HepG2 (cell line): ENCODE measurements at regions not wholly inside any gene's neighbourhood (a gene's known extent, or its start where the extent isn't known, plus 50 kb on each side); places are given as distances from the start of the nearest gene placed in this dataset.

ENCODE experiments used
- ATAC-seq: fragments of 200-7000 bp; cut with Tn5 transposase; 3 replicates; pipeline ENCODE4 v1.9.1; 2020; ENCODE audit warnings: mild to moderate bottlenecking, moderate library complexity
- BruUV-seq: library from RNA; stranded (reverse); fragments of 400-500 nt; replicated peaks from 2 replicates; lab custom pipeline; 2021; lab: Mats Ljungman, UMichigan
- CTCF ChIA-PET: fragments of 300-600 bp; formaldehyde crosslinking; extraction: SDS; loops from one replicate; lab custom pipeline; 2021; ENCODE audit warnings: low total read pairs, inconsistent platforms, low intra/inter-chr PET ratio; lab: Yijun Ruan, JAX
- POLR2A ChIA-PET: fragments of 350-600 bp; sonication (Branson Sonifier 250); formaldehyde crosslinking; loops from one replicate; lab custom pipeline; 2020; ENCODE audit warnings: antibody characterized with exemption, inconsistent platforms; lab: Yijun Ruan, JAX
- DNase-seq: peaks from one replicate; pipeline ENCODE4 v3.0.0-alpha.2; 2015; ENCODE audit warnings: low spot score
- FAIRE-seq: peaks from 3 replicates; lab custom pipeline; 2011; peaks lifted over from hg19 to GRCh38; lab: Jason Lieb, UNC
- H2AFZ ChIP-seq: one replicate; pipeline ENCODE4 v1.6.1; 2011; ENCODE audit warnings: low read length, inconsistent platforms
- H3K27ac ChIP-seq: fragments of 300-600 bp; 3 replicates; pipeline ENCODE4 v1.8.0; 2011; ENCODE audit warnings: mixed run types, mild to moderate bottlenecking, mixed read lengths, low read length, inconsistent platforms; ENCODE audit not compliant: insufficient read depth; ENCODE audit errors: extremely low read length
- H3K27me3 ChIP-seq, 2 experiments: fragments of 200-600 bp in 1 of 2; 2 replicates in 1 of 2; 3 replicates in 1 of 2; pipeline versions ENCODE4 v1.6.0 to v1.8.0; 2011; ENCODE audit warnings: low read length in 2 of 2, mild to moderate bottlenecking in 2 of 2, moderate library complexity in 2 of 2, inconsistent platforms in 1 of 2; ENCODE audit not compliant: insufficient read depth in 2 of 2, control insufficient read depth in 1 of 2
- H3K36me3 ChIP-seq, 2 experiments: fragments of 200-600 bp in 1 of 2; replicated peaks in 1 of 2; 2 replicates in 1 of 2; 3 replicates in 1 of 2; pipeline versions ENCODE4 v1.5.1 to v1.8.0; 2011; ENCODE audit warnings: low read length in 2 of 2, inconsistent platforms in 1 of 2; ENCODE audit not compliant: insufficient read depth in 2 of 2, control insufficient read depth in 1 of 2
- H3K4me1 ChIP-seq: 2 replicates; pipeline ENCODE4 v1.5.1; 2012; ENCODE audit warnings: low read length, inconsistent platforms; ENCODE audit not compliant: insufficient read depth
- H3K4me2 ChIP-seq: 2 replicates; pipeline ENCODE4 v1.6.0; 2011; ENCODE audit warnings: low read depth, low read length, inconsistent platforms
- H3K4me3 ChIP-seq, 3 experiments: fragments of 200-600 bp in 1 of 3; sonication (generic), shearing (Covaris generic) in 1 of 3; replicated peaks in 1 of 3; 2 replicates each; pipeline ENCODE4 v1.5.1; 2011 to 2016; ENCODE audit warnings: low read length in 3 of 3, inconsistent platforms in 2 of 3, low read depth in 2 of 3, mild to moderate bottlenecking in 2 of 3, control low read depth in 1 of 3, mixed read lengths in 1 of 3; ENCODE audit not compliant: insufficient read depth in 1 of 3
- H3K79me2 ChIP-seq: one replicate; pipeline ENCODE4 v1.6.1; 2011; ENCODE audit warnings: low read length, inconsistent platforms; ENCODE audit not compliant: insufficient read depth
- H3K9ac ChIP-seq: 2 replicates; pipeline ENCODE4 v1.6.0; 2011; ENCODE audit warnings: mild to moderate bottlenecking, low read depth, low read length, inconsistent platforms; ENCODE audit not compliant: insufficient read depth
- H3K9me3 ChIP-seq: 2 replicates; pipeline ENCODE4 v1.5.1; 2012; ENCODE audit warnings: mild to moderate bottlenecking, low read length
- H4K20me1 ChIP-seq: 2 replicates; pipeline ENCODE4 v1.6.0; 2011; ENCODE audit warnings: inconsistent platforms, mild to moderate bottlenecking, low read length, moderate library complexity; ENCODE audit not compliant: insufficient read depth
- ESRRA ChIP-seq: sonication (generic); formaldehyde crosslinking; IDR thresholded peaks from 2 replicates; pipeline ENCODE4 v1.5.1; 2020; ENCODE audit warnings: mild to moderate bottlenecking, low read depth, missing genetic modification reagents
- HDAC2 ChIP-seq: sonication (generic); formaldehyde crosslinking; IDR thresholded peaks from 2 replicates; pipeline ENCODE4 v1.4.0; 2020; ENCODE audit warnings: missing genetic modification reagents
- KAT7 ChIP-seq: IDR thresholded peaks from 2 replicates; pipeline ENCODE4 v1.6.1; 2018; ENCODE audit warnings: borderline replicate concordance, missing compliant biosample characterization
- KIAA2018 ChIP-seq: sonication (generic); formaldehyde crosslinking; IDR thresholded peaks from 2 replicates; pipeline ENCODE4 v1.5.0; 2020; ENCODE audit warnings: mild to moderate bottlenecking, missing genetic modification reagents, borderline replicate concordance
- PRDM4 ChIP-seq: sonication (generic); formaldehyde crosslinking; IDR thresholded peaks from 2 replicates; pipeline ENCODE4 v1.9.0; 2021; ENCODE audit warnings: missing genetic modification reagents, borderline replicate concordance
- PTBP1 ChIP-seq: fragments of 200-400 bp; formaldehyde crosslinking; IDR thresholded peaks from 2 replicates; pipeline ENCODE4 v1.6.1; 2018; ENCODE audit warnings: low read length, low read depth; ENCODE audit not compliant: poor library complexity, severe bottlenecking
- SIN3A ChIP-seq: IDR thresholded peaks from 2 replicates; pipeline ENCODE4 v1.6.1; 2011; ENCODE audit warnings: low read depth, mild to moderate bottlenecking, control low read depth, low read length, borderline replicate concordance
- ZNF547 ChIP-seq: sonication (generic); formaldehyde crosslinking; IDR thresholded peaks from 2 replicates; pipeline ENCODE4 v1.5.1; 2020; ENCODE audit warnings: mild to moderate bottlenecking, missing genetic modification reagents
- ZNF766 ChIP-seq: sonication (generic); formaldehyde crosslinking; IDR thresholded peaks from 2 replicates; pipeline ENCODE4 v1.5.0; 2020; ENCODE audit warnings: missing genetic modification reagents, borderline replicate concordance
- WGBS: methylation state at CpG from one replicate; pipeline ENCODE4 v1.1.6; 2017; ENCODE audit warnings: low lambda C conversion rate; 5-methylcytosine and 5-hydroxymethylcytosine counted together
- in situ Hi-C: cut with HindIII; loops from 2 replicates; pipeline ENCODE4 v1.10.0; 2017; ENCODE audit warnings: low pct_unique_long_range_greater_than_20kb; ENCODE audit not compliant: extremely low pct_ligation_motif_present
- intact Hi-C: fragments of 100-400 bp; cut with micrococcal nuclease; formaldehyde crosslinking; loops from one replicate; pipeline ENCODE4 v1.10.0; 2022; ENCODE audit not compliant: unreplicated experiment

- TF ChIP-seq PRDM4 (CRISPR knock-in tag) = no peak
Measured at GRCh38 chr6:170112583-170112860, 178.4 kb downstream of the DLL1 start (continued).

GRCh38 chr6:170111816-170112582 is 178.9 kb downstream of the DLL1 start:
- ChIA-PET CTCF (no interaction called here), POLR2A (no interaction called here)
- Histone ChIP-seq H3K9ac (no peak overlapping the region), H3K27me3 (peaks cover 14 to 71% of the 10 kb centered on the region in 2 experiments; a peak in 4 of 5 replicates), H3K4me1 (no peaks in the 10 kb centered on the region), H3K9me3 (no peaks in the 10 kb centered on the region), H3K4me3 (no peak overlapping the region), H3K79me2 (no peaks in the 10 kb centered on the region), H3K4me2 (no peak overlapping the region), H2AFZ (no peak overlapping the region), H3K36me3 (no peaks in the 10 kb centered on the region), H4K20me1 (no peaks in the 10 kb centered on the region; the same call in 1 of the 2 replicates), H3K27ac (no peak overlapping the region)
- intact Hi-C loops = no loop called here
- in situ Hi-C loops = no loop called here
- BruUV-seq = no TSS peak
- WGBS = 17% methylated on average over 16 of the region's 19 CpGs
- FAIRE-seq (no peak), ATAC-seq (no peak), DNase-seq (no peak)
- TF ChIP-seq PTBP1 (no peak), ZNF766 (CRISPR knock-in tag) (no peak), SIN3A (no peak), ESRRA (CRISPR knock-in tag) (no peak), KIAA2018 (CRISPR knock-in tag) (no peak), HDAC2 (CRISPR knock-in tag) (no peak), ZNF547 (CRISPR knock-in tag) (no peak), KAT7 (CRISPR knock-in tag) (no peak)
- TF ChIP-seq, all 625 proteins: peak for 0
